Activated CD4-positive, alpha-beta T cell treated with anti-CD3 and anti-CD28 coated beads for 24 hours (primary cell): ENCODE measurements at regions not wholly inside any gene's neighbourhood (a gene's known extent, or its start where the extent isn't known, plus 50 kb on each side); places are given as distances from the start of the nearest gene placed in this dataset.
"Not testable (repeated sequence)": the region's sequence is repeated elsewhere in the genome, so short reads cannot be mapped to it uniquely, and the experiment has no call there.

Experiments used
- DNase-seq, 2 donors: peaks; one replicate each; pipeline ENCODE4 v3.0.0-alpha.2; 2020; ENCODE audit warnings: low read depth in 2 of 2

GRCh38 chr9:28976250-28976649 lies 1403.0 kb upstream of the C9orf72 start:
- no peak for DNase-seq

- no peak for DNase-seq
These were observed 1403.4 kb upstream of the C9orf72 start for GRCh38 chr9:28976684-28977083.

GRCh38 chr9:28981129-28981528 lies 1407.8 kb upstream of the C9orf72 start:
- DNase-seq, result no peak

- no peak for DNase-seq
These were observed 1408.4 kb upstream of the C9orf72 start for GRCh38 chr9:28981711-28982110.

- no peak for DNase-seq
These were observed 1410.7 kb upstream of the C9orf72 start for GRCh38 chr9:28984016-28984415.

GRCh38 chr9:28990009-28990408 lies 1416.7 kb upstream of the C9orf72 start:
- not testable (repeated sequence) for DNase-seq

GRCh38 chr9:28999057-28999456 lies 1425.8 kb upstream of the C9orf72 start:
- no peak for DNase-seq

- DNase-seq, result no peak
These were observed 1426.5 kb upstream of the C9orf72 start for GRCh38 chr9:28999806-29000205.

- DNase-seq, result no peak
These were observed 1427.7 kb upstream of the C9orf72 start for GRCh38 chr9:29001006-29001405.

- no peak for DNase-seq
These were observed 1431.7 kb upstream of the C9orf72 start for GRCh38 chr9:29004988-29005387.

GRCh38 chr9:29006628-29007027 lies 1433.3 kb upstream of the C9orf72 start:
- DNase-seq, result no peak

- DNase-seq, result no peak
These were observed 1439.6 kb upstream of the C9orf72 start for GRCh38 chr9:29012911-29013310.

GRCh38 chr9:29021632-29022031 lies 1448.4 kb upstream of the C9orf72 start:
- DNase-seq, result no peak

GRCh38 chr9:29038332-29038731 lies 1465.1 kb upstream of the C9orf72 start:
- DNase-seq, result no peak

GRCh38 chr9:29039258-29039657 lies 1466.0 kb upstream of the C9orf72 start:
- DNase-seq, result no peak

- no peak for DNase-seq
These were observed 1469.8 kb upstream of the C9orf72 start for GRCh38 chr9:29043072-29043471.

GRCh38 chr9:29044959-29045358 lies 1471.7 kb upstream of the C9orf72 start:
- no peak for DNase-seq

GRCh38 chr9:29060041-29060440 lies 1486.8 kb upstream of the C9orf72 start:
- DNase-seq, result no peak

- no peak for DNase-seq
These were observed 1489.2 kb upstream of the C9orf72 start for GRCh38 chr9:29062446-29062845.

- no peak for DNase-seq
These were observed 1489.8 kb upstream of the C9orf72 start for GRCh38 chr9:29063031-29063430.

- no peak for DNase-seq
These were observed 1492.9 kb upstream of the C9orf72 start for GRCh38 chr9:29066141-29066640.

- DNase-seq, result no peak
These were observed 1495.2 kb upstream of the C9orf72 start for GRCh38 chr9:29068461-29068860.

GRCh38 chr9:29069376-29069775 lies 1496.1 kb upstream of the C9orf72 start:
- no peak for DNase-seq

GRCh38 chr9:29078063-29078666 lies 1504.9 kb upstream of the C9orf72 start:
- no peak for DNase-seq
